ENCODE measurements at regions not wholly inside any gene's neighbourhood (a gene's known extent, or its start where the extent isn't known, plus 50 kb on each side); places are given as distances from the start of the nearest gene placed in this dataset.
"Not testable (repeated sequence)": the region's sequence is repeated elsewhere in the genome, so short reads cannot be mapped to it uniquely, and the experiment has no call there.

DNA sequence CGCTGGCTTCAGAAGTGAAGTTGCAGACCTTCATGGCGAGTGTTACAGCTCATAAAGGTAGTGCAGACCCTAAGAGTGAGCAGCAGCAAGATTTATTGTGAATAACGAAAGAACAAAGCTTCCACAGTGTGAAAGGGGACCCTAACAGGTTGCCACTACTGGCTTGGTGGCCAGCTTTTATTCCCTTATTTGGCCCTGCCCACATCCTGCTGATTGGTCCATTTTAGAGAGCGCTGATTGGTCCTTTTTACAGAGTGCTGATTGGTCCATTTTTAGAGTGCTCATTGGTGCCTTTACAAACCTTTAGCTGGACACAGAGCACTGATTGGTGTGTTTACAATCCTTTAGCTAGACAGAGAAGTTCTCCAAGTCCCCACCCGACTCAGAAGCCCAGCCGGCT, 298.0 kb upstream of the DLGAP1 start:
- not testable (repeated sequence) for DNase-seq

DNA sequence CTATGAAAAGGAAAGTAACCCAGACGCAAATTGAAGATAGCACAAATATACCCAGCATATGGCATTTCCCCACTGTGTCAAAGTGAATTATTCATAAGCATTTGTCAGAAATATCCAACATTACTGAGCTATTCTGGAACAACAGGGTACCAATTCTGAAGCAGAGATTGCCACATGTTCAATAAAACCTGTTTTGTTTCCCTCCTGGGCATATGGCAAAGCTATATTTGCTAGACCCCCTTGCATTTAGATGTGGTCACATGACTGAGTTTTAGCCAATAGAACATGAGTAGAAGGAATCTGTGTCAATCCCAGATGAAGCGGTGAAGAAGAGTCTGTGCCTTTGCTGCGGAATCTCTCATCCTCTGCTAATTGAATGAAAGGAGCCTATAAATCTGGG, 296.4 kb upstream of the DLGAP1 start:
- no peak for DNase-seq

DNA sequence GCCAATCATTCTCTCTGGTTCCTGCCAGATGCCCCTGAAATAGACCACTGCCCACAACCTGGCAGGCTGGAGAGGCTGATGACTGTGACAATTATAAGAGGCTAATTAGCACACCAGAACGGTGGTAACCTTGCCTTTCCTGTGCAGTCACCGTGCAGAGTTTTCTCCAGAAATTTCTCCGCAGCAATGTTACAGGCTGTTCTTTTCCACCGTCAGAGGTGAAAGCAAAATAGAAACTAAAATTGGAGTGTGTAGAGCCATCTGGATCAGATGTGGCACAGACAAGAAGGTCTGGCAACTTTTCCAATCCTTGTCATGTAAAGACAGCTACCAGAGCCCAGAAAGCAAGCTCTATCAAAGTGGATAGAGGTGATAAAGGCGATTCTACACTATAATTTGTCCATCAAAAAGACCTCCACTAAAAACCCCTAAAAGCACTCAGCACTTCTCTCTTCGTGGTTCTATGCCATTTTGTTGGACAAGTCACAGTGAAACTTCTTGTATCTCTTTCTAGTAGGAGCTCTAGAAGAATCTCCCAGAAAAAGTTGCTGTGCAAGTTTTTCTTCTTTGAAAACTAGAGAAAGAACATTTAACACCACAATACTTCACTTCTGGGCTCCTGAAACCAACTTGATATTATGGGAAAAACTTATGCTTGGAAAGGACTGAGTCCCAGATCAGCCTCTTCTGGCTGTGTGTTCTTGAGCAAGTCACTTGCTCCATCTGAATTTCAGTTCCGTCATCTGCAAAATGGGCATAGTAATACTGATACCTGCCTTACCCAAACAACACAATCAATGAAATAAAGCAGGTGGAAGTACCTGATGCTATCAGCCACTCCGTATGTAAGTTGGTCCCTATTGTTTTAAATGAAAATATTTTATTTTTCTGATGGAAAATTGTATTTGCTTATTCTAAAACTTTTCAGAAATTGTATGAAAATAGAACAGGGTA, 295.6 kb upstream of the DLGAP1 start:
- no peak for DNase-seq

DNA sequence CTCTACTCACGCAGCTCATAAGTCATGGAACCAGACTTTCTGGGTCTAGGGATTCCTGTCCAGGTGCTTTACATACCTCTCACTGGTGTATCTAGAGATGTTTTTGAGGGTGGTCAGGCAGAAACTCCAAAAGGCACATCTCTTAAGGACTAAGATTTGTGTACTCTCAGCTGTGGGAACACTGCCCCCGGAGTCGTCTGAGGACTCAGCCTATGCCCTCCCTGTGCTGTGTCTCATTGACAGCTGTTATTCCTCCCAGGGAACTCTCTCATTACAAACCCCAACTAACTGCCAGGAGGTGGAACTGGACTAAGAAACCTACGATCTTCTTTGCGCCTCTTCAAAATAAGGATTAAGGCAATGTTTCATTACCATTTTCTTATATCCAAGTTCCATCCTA, 293.9 kb upstream of the DLGAP1 start:
- DNase-seq: no peak

- DNase-seq: no peak
Measured at GRCh38 chr18:4734903-4735302, 279.8 kb upstream of the DLGAP1 start.

DNA sequence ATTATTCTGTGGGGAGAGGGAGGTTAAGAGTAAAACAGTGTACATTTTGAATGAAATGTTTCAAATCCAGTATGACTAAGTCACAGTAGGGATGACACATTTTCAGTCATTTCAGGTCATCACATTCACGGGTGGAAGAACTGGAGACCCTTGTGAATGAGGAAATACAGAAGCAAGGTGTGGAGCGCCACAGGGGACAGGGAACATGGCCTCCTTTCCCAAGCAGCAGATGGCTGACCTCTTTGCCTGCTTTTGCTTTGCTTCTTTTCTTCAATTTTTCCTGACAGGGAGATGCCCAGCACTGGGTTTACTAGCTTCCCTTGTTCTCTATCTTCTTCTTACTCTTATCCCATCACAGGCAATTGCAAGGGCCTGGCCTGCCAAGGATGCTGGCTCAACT, 278.9 kb upstream of the DLGAP1 start:
- no peak for DNase-seq

- no peak for DNase-seq
Measured at GRCh38 chr18:4721545-4721944, 266.4 kb upstream of the DLGAP1 start.

GRCh38 chr18:4720518-4720917, 265.4 kb upstream of the DLGAP1 start:
- DNase-seq: no peak

GRCh38 chr18:4705894-4706293, 250.8 kb upstream of the DLGAP1 start:
- DNase-seq: no peak

- DNase-seq: no peak
Measured at GRCh38 chr18:4704781-4705180, 249.7 kb upstream of the DLGAP1 start.

DNA sequence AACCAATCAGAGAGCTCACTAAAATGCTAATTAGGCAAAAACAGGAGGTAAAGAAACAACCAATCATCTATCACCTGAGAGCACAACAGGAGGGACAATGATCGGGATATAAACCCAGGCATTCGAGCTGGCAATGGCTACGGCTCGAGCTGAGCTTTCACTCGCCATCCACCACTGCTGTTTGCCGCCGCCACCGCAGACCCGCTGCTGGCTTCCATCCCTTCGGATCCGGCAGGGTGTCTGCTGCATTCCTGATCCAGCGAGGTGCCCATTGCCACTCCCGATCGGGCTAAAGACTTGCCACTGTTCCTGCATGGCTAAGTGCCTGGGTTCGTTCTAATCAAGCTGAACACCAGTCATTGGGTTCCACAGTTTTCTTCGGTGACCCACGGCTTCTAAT, 236.7 kb upstream of the DLGAP1 start:
- DNase-seq: no peak

DNA sequence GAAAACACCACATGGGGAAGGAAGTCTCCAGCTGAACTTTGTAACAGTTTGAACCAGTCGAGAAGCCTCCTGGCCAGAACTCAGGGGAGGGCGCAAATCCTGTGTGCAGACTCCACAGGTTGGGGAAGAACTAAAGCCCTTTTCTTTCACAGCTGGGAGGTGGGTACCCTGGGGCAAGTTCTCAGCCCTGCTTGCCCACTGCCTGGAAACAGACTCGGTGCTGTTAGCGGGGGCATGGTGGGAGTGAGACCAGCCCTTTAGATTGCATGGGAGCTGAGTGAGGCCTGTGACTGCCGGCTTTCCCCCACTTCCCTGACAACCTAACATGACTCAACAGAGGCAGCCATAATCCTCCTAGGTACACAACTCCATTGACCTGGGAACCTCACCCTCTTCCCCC, 223.6 kb upstream of the DLGAP1 start:
- DNase-seq: not testable (repeated sequence)

GRCh38 chr18:4677006-4677405, 221.9 kb upstream of the DLGAP1 start:
- DNase-seq: no peak

- no peak for DNase-seq
Measured at GRCh38 chr18:4672162-4672561, 217.1 kb upstream of the DLGAP1 start.

GRCh38 chr18:4658804-4659203, 203.7 kb upstream of the DLGAP1 start:
- DNase-seq: no peak

- DNase-seq: no peak
Measured at GRCh38 chr18:4653418-4653817, 198.3 kb upstream of the DLGAP1 start.

DNA sequence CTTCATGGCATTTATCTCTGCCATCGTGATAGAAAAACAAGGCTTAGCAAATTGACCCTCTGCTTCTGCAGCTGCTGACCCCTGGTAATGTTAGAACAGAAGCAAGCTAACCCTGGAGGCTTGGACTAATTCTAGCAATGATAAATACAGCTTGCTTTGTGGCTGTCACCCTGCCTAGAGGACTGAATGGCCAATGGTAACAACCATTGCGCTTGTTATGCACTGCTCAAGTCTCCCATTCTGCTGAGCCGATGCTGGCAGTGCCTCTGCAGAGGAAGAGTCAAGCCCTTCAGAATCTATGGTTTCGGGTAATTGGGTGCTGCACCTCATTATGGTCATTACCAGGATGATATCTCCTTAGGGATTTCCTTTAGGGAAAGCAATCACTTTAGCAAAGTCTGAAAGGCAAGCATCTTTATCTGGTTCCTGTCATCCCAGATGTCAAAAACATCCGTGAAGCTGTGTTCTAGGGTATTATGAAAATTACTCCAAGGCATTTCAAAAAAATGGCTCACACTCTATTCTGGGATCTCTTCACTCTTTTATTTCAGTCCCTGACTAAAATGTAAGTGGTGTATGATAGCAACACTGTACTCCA, 186.8 kb upstream of the DLGAP1 start:
- no peak for DNase-seq

- DNase-seq: no peak
Measured at GRCh38 chr18:4640349-4641012, 185.4 kb upstream of the DLGAP1 start.

GRCh38 chr18:4639628-4640310, 184.7 kb upstream of the DLGAP1 start:
- DNase-seq: no peak

GRCh38 chr18:4638680-4639079, 183.6 kb upstream of the DLGAP1 start:
- no peak for DNase-seq

DNA sequence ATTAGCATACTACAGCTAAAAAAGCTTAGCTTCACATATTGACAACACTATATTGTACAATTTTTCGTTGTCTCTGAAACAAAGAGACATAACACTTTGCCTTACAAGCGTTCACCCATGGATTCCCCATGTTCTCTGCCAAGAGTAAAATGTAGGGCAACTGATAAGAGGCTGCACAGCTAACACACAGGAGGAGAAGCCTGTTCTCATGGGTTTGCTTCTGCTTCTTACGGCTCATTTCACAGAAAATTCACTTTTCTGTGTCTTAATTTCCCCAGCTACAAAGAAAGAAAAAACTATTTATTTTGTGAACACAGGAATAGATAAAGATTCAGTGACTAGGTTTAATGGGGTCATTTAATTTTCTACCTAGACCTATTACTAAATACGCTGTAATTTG, 182.8 kb upstream of the DLGAP1 start:
- DNase-seq: no peak

GRCh38 chr18:4636967-4637366, 181.9 kb upstream of the DLGAP1 start:
- no peak for DNase-seq

DNA sequence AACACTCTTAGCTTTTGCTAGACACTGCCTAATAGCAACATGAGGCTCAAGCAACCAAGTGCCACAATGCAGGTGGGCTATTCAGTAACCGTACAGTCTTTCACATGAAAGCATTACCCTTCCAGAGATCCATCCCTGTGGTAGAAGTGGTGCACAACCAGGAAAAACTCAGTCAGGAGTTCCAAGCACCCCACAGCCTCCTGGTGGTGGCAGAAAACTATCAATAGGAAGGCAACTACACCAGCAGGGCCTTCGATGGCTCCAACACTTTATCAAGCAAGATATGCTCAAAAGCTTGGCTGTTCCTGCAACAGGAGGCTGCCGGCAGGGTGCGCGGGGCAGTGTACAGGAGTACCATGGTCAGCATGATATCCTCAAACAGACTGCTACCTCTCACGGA, 176.1 kb upstream of the DLGAP1 start:
- DNase-seq: no peak
